ENCODE measurements at regions not wholly inside any gene's neighbourhood (a gene's known extent, or its start where the extent isn't known, plus 50 kb on each side); places are given as distances from the start of the nearest gene placed in this dataset.

DNA sequence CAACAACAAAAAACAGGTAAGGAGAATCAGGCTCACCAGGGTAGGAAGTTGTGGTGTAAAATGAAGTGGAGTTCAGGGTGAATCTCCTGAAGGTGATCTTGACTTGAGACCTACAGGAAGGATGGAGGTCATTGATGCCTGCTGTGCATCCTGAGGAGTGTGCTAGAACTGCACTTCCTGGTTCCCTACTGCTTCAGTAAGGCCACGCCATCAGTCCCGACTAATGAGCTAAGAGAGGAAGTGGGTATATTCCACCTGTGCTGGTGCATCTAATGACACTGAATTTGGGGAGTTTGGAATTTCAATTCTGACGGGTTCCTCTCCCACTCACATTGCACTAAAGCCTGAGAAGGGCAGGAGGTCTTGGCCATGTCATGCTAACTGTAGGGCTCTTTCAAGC lies 349.3 kb upstream of the SLC14A2 start:
- Histone ChIP-seq H3K9me3 (ENCODE audit: control insufficient read depth in 2 of 2, low read length in 2 of 2) (no peaks in the 10 kb centered on the region), H3K27me3 (ENCODE audit: control insufficient read depth in 1 of 2, insufficient read depth in 2 of 2, low read length in 2 of 2) (no peaks in the 10 kb centered on the region), H3K9ac (ENCODE audit: low read length in 2 of 2) (no peak overlapping the region), H3K4me3 (ENCODE audit: low read length in 2 of 2) (no peak overlapping the region), H3K27ac (ENCODE audit: low read length) (no peak overlapping the region), H3K4me1 (ENCODE audit: control insufficient read depth, insufficient read depth, low read length) (no peaks in the 10 kb centered on the region), H3K36me3 (ENCODE audit: control insufficient read depth in 2 of 2, insufficient read depth in 2 of 2, low read length in 2 of 2) (no peaks in the 10 kb centered on the region)

DNA sequence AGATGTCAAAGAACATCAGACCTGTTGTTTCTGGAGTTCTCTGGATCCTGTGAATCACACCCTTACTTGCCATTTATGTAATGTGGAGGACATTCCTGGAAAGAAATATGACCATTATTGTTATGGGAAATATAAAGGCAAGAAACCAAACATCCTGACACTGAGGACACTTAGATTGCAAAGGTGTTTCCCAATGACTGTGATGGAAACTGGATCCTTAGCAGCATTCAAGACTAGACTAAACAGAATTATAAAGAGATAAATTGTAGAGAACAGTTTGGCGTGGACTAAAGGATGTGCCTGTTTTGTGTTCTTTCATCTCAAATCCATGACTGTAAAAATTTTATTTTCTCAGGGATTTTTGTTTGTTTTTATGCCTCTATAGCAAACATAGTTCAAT lies 347.7 kb upstream of the SLC14A2 start:
- Histone ChIP-seq H3K27me3 (ENCODE audit: control insufficient read depth in 1 of 2, insufficient read depth in 2 of 2, low read length in 2 of 2) (no peaks in the 10 kb centered on the region), H3K9me3 (ENCODE audit: control insufficient read depth in 2 of 2, low read length in 2 of 2) (no peaks in the 10 kb centered on the region), H3K27ac (ENCODE audit: low read length) (no peak overlapping the region)

DNA sequence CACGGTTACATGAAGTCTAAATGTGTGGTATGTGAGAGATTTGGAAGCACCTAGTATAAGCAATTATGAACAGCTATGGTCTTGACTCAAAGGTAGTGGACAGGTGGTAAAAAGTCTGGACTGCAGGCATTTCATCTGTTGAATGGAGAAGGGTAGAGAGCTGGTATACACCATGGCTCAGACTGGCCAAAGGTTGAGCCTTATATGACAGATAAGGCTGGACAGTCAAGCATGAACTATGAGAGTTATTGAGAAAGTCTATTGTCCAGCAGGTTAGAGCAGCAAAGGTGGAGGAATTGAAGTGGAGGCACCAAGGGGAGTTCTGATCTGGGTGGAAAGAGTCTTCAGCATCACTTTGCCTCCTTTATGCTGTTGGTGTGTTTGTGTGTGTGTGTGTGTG lies 346.7 kb upstream of the SLC14A2 start:
- Histone ChIP-seq H3K9ac (ENCODE audit: low read length in 2 of 2) (no peak overlapping the region), H3K36me3 (ENCODE audit: control insufficient read depth in 2 of 2, insufficient read depth in 2 of 2, low read length in 2 of 2) (no peaks in the 10 kb centered on the region), H3K27ac (ENCODE audit: low read length) (no peak overlapping the region), H3K4me3 (ENCODE audit: low read length in 2 of 2) (no peak overlapping the region), H3K9me3 (ENCODE audit: control insufficient read depth in 2 of 2, low read length in 2 of 2) (no peaks in the 10 kb centered on the region), H3K27me3 (ENCODE audit: control insufficient read depth in 1 of 2, insufficient read depth in 2 of 2, low read length in 2 of 2) (no peaks in the 10 kb centered on the region), H3K4me1 (ENCODE audit: control insufficient read depth, insufficient read depth, low read length) (no peaks in the 10 kb centered on the region)

More for the DNA sequence above, 347.7 kb upstream of the SLC14A2 start:
- H3K9ac ChIP-seq (ENCODE audit: low read length in 2 of 2): no peak overlapping the region
- no peak overlapping the region for H3K4me3 ChIP-seq (ENCODE audit: low read length in 2 of 2)
- H3K4me1 ChIP-seq (ENCODE audit: control insufficient read depth, insufficient read depth, low read length): no peaks in the 10 kb centered on the region
- H3K36me3 ChIP-seq (ENCODE audit: control insufficient read depth in 2 of 2, insufficient read depth in 2 of 2, low read length in 2 of 2): no peaks in the 10 kb centered on the region

DNA sequence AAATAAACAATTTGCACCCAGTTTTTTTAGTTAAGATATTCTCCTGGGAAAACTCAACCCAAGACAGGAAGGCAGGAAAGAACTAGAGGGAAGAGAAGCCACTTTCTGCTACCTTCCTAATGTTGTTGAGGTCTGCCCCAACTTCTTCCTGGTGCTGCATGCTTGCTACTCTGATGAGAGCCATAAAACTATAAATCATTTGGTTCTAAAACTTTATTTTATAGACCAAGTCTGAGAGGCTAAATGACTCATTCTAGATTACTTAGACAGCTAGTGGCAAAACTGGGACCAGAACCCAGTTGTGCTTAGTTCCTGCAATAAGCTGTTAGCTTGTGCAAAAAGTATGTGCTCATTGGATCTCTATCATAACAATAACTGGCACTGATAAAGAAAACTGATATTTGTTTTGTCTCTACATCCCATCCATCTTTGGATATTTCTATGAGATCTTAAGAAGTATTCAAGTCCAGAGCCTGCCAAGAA lies 344.9 kb upstream of the SLC14A2 start:
- Histone ChIP-seq H3K27me3 (ENCODE audit: control insufficient read depth in 1 of 2, insufficient read depth in 2 of 2, low read length in 2 of 2) (no peaks in the 10 kb centered on the region), H3K4me1 (ENCODE audit: control insufficient read depth, insufficient read depth, low read length) (no peaks in the 10 kb centered on the region), H3K4me3 (ENCODE audit: low read length in 2 of 2) (no peak overlapping the region), H3K9ac (ENCODE audit: low read length in 2 of 2) (no peak overlapping the region), H3K36me3 (ENCODE audit: control insufficient read depth in 2 of 2, insufficient read depth in 2 of 2, low read length in 2 of 2) (no peaks in the 10 kb centered on the region), H3K27ac (ENCODE audit: low read length) (no peak overlapping the region), H3K9me3 (ENCODE audit: control insufficient read depth in 2 of 2, low read length in 2 of 2) (no peaks in the 10 kb centered on the region)

DNA sequence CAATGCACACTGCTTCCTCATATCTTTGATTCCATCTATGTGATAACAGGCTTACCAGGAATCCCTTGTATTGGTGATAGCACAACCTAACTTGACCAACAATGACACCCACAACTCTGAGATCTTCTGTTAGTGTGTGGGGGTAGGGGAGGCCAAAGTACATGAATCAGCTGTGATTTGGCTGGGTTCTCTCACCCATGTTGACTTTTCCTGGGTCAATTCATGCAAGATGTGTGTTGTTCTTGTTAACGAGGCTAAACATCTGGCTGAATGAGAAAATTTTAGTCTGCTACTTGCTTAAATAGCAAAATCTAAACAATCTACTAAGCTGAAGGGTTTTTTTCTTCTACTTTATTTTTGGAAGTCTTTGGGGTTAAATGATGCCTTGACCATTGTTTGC lies 341.2 kb upstream of the SLC14A2 start:
- Histone ChIP-seq H3K4me1 (ENCODE audit: control insufficient read depth, insufficient read depth, low read length) (no peaks in the 10 kb centered on the region), H3K27me3 (ENCODE audit: control insufficient read depth in 1 of 2, insufficient read depth in 2 of 2, low read length in 2 of 2) (no peaks in the 10 kb centered on the region)

DNA sequence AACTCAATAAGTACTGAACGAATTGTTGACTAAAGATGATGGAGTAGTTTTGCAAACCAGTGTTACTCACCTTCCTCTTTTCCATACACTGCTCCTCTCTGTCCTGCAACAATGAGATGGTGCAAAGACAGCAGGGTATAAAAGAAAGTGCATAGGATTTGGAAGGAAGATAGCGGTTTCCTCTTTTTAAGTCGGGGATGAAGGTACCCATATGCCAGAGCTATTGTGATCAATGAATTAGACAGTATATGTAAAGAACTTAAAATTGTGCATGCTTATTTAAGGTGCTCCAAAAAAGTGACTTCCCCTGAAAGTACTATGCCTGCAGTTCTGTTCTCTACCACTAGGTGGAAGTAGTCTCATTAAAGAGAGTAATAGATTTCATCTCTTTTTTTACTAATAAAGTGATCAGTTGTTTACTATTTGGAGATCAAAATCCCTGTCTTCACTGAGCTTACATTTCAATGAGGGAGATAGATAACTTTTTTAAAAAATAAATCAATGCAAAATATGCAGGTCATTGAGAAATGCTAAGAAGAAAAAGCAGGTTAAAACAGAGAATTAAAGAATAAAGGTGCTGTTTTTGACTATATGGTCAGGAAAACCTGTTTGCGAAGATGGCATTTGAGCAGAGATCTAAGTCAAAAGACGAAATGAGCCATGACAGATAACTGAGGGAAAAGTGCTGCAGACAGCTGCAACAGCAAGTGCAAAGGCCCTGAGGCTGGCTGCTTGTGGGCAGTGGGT lies 339.7 kb upstream of the SLC14A2 start:
- H3K9me3 ChIP-seq (ENCODE audit: control insufficient read depth in 2 of 2, low read length in 2 of 2): no peaks in the 10 kb centered on the region
- H3K4me3 ChIP-seq (ENCODE audit: low read length in 2 of 2): no peak overlapping the region
- H3K9ac ChIP-seq (ENCODE audit: low read length in 2 of 2): no peak overlapping the region
- no peaks in the 10 kb centered on the region for H3K27me3 ChIP-seq (ENCODE audit: control insufficient read depth in 1 of 2, insufficient read depth in 2 of 2, low read length in 2 of 2)
- no peaks in the 10 kb centered on the region for H3K36me3 ChIP-seq (ENCODE audit: control insufficient read depth in 2 of 2, insufficient read depth in 2 of 2, low read length in 2 of 2)
- H3K27ac ChIP-seq (ENCODE audit: low read length): no peak overlapping the region
- H3K4me1 ChIP-seq (ENCODE audit: control insufficient read depth, insufficient read depth, low read length): no peaks in the 10 kb centered on the region

More for the DNA sequence above, 341.2 kb upstream of the SLC14A2 start:
- Histone ChIP-seq H3K27ac (ENCODE audit: low read length) (no peak overlapping the region), H3K9ac (ENCODE audit: low read length in 2 of 2) (no peak overlapping the region), H3K9me3 (ENCODE audit: control insufficient read depth in 2 of 2, low read length in 2 of 2) (no peaks in the 10 kb centered on the region), H3K4me3 (ENCODE audit: low read length in 2 of 2) (no peak overlapping the region), H3K36me3 (ENCODE audit: control insufficient read depth in 2 of 2, insufficient read depth in 2 of 2, low read length in 2 of 2) (no peaks in the 10 kb centered on the region)

DNA sequence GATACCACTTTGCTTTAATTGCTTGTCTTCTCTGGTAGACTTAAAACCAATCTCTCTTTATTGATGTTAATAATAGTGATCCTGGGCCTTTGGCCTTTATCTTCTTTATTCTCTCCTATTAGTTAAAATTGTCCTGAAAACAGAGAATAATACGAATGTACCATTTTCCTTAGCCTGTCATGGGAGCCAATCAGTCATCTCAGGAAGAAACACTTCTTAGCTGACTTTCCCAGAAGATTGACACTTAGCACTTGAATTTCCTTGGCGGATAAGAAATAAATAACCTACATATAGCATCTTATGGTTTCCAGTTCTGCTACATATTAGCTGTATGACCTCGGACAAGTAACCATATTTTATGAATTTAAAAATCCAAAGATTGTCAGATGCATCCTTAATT lies 338.4 kb upstream of the SLC14A2 start:
- Histone ChIP-seq H3K9ac (ENCODE audit: low read length in 2 of 2) (no peak overlapping the region), H3K27ac (ENCODE audit: low read length) (no peak overlapping the region), H3K27me3 (ENCODE audit: control insufficient read depth in 1 of 2, insufficient read depth in 2 of 2, low read length in 2 of 2) (no peaks in the 10 kb centered on the region)

DNA sequence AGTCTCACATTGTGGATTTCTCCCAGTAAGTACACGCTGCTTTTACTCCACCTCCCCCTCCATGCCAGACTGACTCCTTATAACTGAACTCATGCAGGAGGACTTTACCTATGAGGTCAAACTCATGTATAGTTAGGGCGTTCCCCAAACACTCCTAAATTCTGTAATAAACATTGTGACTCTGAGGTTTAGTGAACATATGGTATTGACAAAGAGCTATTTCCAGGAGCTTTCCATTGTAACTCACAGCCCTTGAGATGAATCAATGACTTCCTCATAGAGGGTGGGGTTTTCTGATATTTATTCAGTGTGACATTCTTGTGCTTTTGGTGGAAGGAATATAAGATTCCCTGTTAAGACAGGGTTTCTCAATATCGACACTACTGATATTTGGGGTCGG lies 337.4 kb upstream of the SLC14A2 start:
- Histone ChIP-seq H3K36me3 (ENCODE audit: control insufficient read depth in 2 of 2, insufficient read depth in 2 of 2, low read length in 2 of 2) (no peaks in the 10 kb centered on the region), H3K4me3 (ENCODE audit: low read length in 2 of 2) (no peak overlapping the region), H3K4me1 (ENCODE audit: control insufficient read depth, insufficient read depth, low read length) (no peaks in the 10 kb centered on the region), H3K9ac (ENCODE audit: low read length in 2 of 2) (no peak overlapping the region), H3K9me3 (ENCODE audit: control insufficient read depth in 2 of 2, low read length in 2 of 2) (no peaks in the 10 kb centered on the region), H3K27ac (ENCODE audit: low read length) (no peak overlapping the region), H3K27me3 (ENCODE audit: control insufficient read depth in 1 of 2, insufficient read depth in 2 of 2, low read length in 2 of 2) (no peaks in the 10 kb centered on the region)

More for the DNA sequence above, 338.4 kb upstream of the SLC14A2 start:
- Histone ChIP-seq H3K4me3 (ENCODE audit: low read length in 2 of 2) (no peak overlapping the region), H3K4me1 (ENCODE audit: control insufficient read depth, insufficient read depth, low read length) (no peaks in the 10 kb centered on the region), H3K9me3 (ENCODE audit: control insufficient read depth in 2 of 2, low read length in 2 of 2) (no peaks in the 10 kb centered on the region), H3K36me3 (ENCODE audit: control insufficient read depth in 2 of 2, insufficient read depth in 2 of 2, low read length in 2 of 2) (no peaks in the 10 kb centered on the region)

DNA sequence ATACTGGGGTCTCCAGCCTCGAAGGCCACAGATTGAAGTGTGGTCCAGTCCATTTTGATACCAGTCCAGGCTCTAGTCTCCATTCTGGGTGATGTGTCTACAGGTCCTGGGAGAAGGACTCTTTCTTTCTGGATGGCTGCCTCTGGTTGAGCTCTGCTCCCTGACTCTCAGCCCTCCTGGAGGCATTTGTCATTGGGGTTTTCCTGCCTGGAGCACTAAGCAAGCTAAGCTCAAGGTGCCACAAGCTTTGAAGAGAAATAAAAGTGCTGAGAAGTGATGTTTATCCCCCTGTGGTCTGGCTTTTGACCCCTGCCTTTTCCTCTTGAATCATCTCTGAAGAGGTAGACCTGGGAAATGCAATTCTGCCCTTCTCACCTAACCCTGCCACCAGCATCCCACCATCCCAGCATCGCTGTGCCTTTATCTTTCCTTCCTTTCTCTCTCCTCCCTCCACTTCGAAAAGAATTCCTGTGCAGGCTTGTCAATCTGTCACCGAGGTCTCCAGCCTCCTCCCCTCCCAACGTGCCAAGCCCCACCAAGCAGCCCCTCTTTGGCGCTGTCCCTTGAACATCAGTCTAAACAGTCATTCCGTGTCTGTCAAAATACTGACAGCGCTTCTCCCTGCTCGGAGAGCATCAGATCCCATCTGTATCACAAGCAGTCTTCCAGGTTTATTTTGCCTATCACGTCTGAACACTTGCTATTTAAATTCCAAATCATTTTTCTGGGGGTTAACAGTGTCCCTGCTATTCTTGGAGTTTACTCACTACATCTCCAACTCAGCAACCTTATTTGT lies 334.6 kb upstream of the SLC14A2 start:
- no peaks in the 10 kb centered on the region for H3K9me3 ChIP-seq (ENCODE audit: control insufficient read depth in 2 of 2, low read length in 2 of 2)
- H3K9ac ChIP-seq (ENCODE audit: low read length in 2 of 2): no peak overlapping the region
- no peak overlapping the region for H3K4me3 ChIP-seq (ENCODE audit: low read length in 2 of 2)
- H3K4me1 ChIP-seq (ENCODE audit: control insufficient read depth, insufficient read depth, low read length): no peaks in the 10 kb centered on the region
- H3K27ac ChIP-seq (ENCODE audit: low read length): no peak overlapping the region
- no peaks in the 10 kb centered on the region for H3K27me3 ChIP-seq (ENCODE audit: control insufficient read depth in 1 of 2, insufficient read depth in 2 of 2, low read length in 2 of 2)
- no peaks in the 10 kb centered on the region for H3K36me3 ChIP-seq (ENCODE audit: control insufficient read depth in 2 of 2, insufficient read depth in 2 of 2, low read length in 2 of 2)

DNA sequence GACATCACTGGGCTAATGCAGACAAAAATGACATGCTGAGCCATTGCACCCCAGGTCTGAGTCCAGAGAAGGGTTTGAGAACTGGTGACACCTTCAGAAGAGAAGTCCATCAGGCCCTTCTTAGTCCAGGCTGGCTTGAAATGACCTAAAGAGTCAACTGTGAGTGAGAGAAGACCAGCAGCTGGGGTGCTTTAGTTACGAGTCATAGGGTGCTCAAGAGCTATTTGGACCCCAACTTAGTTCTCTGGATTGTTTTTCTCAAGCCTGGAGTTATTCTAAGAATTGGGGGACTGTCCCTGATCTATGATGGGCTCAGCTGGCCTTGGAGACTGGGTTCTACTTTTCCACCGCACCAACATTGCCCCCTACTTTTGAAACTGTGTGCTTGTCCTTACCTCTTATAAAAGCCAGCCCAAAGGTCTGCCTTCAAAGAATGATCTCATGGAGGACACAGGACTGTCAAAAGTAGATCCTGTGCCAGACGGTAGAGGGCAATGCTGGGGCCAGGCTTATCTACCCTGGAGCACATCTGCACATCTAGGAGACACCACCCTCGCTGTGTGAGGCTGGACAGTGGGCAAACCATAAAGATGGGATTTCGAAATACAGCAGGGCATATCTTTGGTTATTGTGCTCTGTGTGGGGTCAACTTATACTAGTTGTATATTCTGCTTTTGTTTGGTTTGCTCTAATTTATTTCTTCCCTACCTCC lies 333.0 kb upstream of the SLC14A2 start:
- no peaks in the 10 kb centered on the region for H3K4me1 ChIP-seq (ENCODE audit: control insufficient read depth, insufficient read depth, low read length)
- H3K36me3 ChIP-seq (ENCODE audit: control insufficient read depth in 2 of 2, insufficient read depth in 2 of 2, low read length in 2 of 2): no peaks in the 10 kb centered on the region

More for the DNA sequence above, 333.0 kb upstream of the SLC14A2 start:
- Histone ChIP-seq H3K4me3 (ENCODE audit: low read length in 2 of 2) (no peak overlapping the region), H3K9me3 (ENCODE audit: control insufficient read depth in 2 of 2, low read length in 2 of 2) (no peaks in the 10 kb centered on the region), H3K27me3 (ENCODE audit: control insufficient read depth in 1 of 2, insufficient read depth in 2 of 2, low read length in 2 of 2) (no peaks in the 10 kb centered on the region), H3K9ac (ENCODE audit: low read length in 2 of 2) (no peak overlapping the region), H3K27ac (ENCODE audit: low read length) (no peak overlapping the region)

Data from stomach smooth muscle (tissue), 2 donors.